ENCODE measurements at regions not wholly inside any gene's neighbourhood (a gene's known extent, or its start where the extent isn't known, plus 50 kb on each side); places are given as distances from the start of the nearest gene placed in this dataset.
A peak's percentile ranks its signal among the peaks of the same experiment; 100 is the strongest.
"Not testable (repeated sequence)": the region's sequence is repeated elsewhere in the genome, so short reads cannot be mapped to it uniquely, and the experiment has no call there.

DNA sequence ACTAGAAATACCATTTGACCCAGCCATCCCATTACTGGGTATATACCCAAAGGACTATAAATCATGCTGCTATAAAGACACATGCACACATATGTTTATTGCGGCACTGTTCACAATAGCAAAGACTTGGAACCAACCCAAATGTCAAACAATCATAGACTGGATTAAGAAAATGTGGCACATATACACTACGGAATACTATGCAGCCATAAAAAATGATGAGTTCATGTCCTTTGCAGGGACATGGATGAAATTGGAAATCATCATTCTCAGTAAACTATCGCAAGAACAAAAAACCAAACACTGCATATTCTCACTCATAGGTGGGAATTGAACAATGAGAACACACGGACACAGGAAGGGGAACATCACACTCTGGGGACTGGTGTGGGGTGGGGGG is 220.4 kb downstream of the ZNF608 start:
- DNase-seq (ENCODE audit: extremely low spot score, insufficient read length, low read depth); FAIRE-seq: not testable (repeated sequence)

DNA sequence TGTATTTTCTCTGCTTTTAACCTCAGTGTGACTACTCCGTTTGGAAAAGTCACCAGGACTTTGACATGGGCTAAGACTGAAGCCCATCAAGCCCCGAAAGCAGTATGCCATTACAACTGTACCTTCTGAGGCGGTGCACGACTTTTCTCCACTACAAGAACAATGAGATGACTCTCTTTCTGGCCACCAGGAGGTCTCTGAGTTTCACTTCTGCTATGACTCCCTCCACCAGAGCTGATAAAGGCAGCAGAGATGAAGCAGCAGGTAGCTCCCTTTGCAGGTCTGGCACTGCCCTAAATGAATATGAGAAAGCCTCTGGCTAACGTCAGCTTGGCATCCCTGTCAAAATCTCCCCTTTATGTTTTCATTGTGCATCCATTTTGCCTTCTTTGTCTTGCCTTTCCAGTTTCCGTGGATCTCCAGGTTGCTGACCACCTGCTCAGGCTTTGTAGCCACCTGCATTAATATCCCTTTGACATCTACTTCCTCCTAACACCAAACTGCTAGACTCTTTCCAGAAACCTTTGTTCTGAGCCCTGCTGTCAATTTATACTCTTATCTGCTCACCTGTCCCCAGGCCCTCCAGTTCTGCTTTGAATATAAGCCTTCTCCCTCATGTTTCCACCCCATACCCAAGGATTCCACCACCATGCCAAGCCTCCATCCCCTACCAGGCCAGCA is 221.7 kb downstream of the ZNF608 start:
- FAIRE-seq (peak; percentile 88), DNase-seq (ENCODE audit: extremely low spot score, insufficient read length, low read depth) (peak; percentile 15)

DNA sequence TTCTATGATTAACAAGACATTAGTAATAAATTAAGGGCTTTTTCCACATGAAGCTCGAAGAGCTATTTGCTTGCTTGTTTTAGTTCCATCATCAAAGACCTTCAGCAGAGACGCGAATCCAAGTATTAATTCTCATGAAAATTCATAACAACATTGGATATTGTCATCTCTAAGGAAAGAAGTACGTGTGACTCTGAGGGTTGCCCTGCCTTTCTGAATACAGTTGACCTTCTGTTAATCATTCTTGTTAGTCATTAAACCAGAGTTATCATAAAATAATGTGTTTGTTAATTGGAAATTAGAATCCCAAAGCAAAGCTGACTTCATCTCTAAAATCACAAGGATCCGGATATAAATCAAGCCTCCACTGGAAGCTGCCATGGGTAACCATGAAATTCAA is 222.5 kb downstream of the ZNF608 start:
- FAIRE-seq (no peak), DNase-seq (ENCODE audit: extremely low spot score, insufficient read length, low read depth) (no peak)

DNA sequence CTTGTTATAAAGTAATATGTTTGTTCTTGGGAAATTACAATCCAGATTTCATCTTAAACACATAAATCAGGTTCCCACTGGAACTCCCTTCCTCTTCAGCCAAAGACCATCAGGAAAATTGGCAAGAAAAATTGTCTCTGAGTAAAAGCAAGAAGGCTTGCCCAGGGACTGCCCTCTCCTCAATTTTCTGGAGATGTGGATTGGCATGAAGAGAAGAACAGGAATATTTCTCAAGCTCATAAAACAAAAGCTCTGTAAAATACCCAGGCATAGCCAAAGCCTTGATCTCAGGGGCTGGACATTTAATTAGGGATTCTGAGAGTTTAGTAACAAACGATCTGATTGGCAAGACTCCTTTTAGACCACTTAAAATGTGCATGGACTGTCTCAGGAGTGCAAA is 223.4 kb downstream of the ZNF608 start:
- no peak for DNase-seq (ENCODE audit: extremely low spot score, insufficient read length, low read depth)
- no peak for FAIRE-seq

DNA sequence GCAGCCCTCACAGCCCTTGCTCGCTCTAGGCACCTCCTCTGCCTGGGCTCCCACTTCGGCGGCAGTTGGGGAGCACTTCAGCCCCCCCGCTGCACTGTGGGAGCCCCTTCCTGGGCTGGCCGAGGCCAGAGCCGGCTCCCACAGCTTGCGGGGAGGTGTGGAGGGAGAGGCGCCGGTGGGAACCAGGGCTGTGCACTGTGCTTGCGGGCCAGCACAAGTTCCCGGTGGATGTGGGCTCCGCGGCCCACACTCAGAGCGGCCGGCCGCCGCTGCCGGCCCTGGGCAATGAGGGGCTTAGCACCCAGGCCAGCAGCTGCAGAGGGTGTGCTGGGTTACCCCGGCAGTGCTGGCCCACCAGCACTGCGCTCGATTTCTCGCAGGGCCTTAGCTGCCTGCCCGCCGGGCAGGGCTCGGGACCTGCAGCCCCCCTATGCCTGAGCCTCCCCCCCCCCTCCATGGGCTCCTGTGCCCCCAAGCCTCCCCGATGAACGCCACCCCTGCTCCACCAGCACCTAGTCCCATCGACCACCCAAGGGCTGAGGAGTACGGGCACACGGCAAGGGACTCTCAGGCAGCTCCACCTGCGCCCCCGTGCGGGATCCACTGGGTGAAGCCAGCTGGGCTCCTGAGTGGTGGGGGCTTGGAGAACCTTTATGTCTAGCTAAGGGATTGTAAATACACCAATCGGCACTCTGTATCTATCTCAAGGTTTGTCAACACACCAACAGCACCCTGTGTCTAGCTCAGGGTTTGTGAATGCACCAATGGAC is 224.8 kb downstream of the ZNF608 start:
- no peak for DNase-seq (ENCODE audit: extremely low spot score, insufficient read length, low read depth)
- no peak for FAIRE-seq

DNA sequence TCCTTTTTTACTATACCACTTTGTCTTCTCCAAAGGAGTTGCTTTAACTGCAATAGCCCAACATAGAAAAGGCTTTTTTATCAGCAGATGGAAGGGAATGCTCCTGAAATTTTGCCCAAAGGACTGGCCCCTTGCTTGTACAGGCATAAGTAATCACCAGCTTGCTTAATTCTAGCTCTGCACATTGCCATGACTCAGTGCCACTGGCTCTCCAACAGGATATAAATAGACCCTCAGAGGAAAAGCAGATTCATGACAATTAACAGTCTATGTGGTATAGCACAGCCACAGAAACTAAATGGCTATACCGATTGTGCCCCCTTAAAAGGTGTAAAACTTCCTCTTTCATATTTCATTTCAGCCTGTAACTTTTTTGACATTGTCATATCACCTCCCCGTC is 227.0 kb downstream of the ZNF608 start:
- no peak for DNase-seq (ENCODE audit: extremely low spot score, insufficient read length, low read depth)
- FAIRE-seq: peak; percentile 73

DNA sequence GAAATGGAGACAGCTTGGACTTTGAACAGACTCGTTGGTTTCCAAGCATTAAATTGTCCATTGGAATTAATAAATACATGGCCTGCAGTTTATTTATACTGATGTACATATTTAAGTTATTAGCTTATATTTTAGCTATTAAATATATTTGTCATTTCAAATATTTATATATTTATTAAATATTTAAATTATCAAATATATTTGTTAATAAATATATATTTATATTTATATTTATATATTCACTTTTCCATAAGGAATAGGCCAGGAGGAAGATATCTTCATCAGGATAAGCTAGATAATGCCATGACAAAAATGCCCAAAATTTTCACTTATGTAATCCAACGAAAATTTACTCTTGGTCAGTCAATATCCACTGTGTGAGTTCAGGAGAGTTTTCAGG is 229.9 kb downstream of the ZNF608 start:
- DNase-seq (ENCODE audit: extremely low spot score, insufficient read length, low read depth) (no peak), FAIRE-seq (no peak)

DNA sequence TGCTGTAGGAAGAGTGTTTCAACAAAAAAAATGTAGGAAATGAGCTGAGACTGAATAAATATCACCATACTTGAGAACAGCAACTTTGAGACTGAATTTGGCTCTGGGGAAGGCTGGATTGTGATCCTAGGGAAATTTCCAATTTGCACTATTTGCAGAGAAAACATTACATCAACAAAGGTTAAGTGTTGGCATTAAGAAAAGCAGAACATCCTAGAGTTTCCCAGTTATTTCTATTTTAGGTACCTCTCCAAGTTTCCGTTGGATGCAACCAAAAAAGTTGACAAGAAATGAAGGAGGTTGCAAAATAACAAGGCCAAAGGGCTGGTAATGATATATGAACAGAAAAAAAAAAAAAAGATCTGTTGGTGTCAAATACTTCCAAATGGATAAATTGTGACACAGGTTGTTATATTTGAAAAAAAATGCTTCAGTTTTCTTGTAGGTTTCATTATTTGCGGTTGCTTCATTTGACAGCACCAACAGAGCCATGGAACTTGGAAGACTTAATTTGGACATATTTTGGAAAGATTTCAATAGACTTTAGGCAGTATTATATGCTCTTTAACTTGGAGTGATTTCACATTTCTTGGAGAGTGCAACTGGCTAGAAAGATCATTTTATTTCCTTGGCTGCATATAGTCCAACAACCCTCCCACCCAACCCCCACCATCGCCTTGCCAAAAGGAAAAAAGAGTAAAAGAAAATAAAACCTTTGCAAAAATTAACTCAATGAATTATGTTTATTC is 230.8 kb downstream of the ZNF608 start:
- FAIRE-seq (no peak), DNase-seq (ENCODE audit: extremely low spot score, insufficient read length, low read depth) (no peak)

DNA sequence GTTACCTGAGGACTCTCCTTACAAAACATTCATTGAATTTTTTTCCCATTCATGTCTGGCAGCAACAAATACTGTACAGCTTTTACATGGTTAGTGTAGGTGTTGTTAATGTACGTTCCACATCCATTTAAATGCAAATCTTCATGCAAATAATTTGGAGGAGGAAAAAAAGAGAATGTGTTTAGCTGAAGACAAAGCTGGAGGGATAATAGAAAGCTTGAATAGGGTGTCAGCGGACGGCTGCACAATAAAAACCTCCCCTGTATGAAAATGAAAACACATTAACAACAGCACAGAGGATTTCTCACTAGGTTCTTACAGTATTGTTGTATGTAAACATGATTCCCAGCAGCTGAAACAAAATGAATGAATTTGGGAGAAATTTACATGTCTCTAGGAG is 231.5 kb downstream of the ZNF608 start:
- FAIRE-seq (no peak), DNase-seq (ENCODE audit: extremely low spot score, insufficient read length, low read depth) (no peak)

DNA sequence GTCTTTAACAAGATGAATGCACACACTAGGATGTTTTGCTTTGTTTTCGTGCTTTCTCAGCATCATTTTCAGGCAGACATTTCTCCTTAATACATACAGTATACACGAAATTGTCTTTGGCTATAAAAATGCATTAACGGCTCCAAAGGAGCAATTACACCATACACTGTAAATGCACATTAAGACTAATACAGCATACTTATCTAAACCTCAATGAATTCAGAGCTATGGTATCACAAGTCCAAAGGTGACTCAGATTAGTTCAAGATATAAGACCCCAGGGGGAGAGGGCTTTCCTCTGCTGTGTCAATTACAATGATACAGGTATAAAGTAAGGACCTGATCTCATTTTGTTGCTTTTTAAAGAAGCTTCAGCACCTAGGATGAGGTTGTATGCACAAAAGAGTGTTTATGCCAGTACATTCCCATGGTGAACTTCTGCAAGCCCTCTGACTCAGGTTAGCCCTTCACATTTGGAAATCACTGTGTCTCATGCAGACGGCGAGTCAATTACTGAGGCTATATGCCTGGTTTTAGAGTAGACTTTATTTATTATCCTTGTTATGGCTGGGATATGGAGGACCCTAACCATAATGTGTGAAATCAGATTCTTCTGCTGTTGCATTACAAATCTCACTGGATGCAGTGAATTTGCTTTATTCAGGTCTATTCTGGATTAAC is 233.3 kb downstream of the ZNF608 start:
- FAIRE-seq: no peak
- no peak for DNase-seq (ENCODE audit: extremely low spot score, insufficient read length, low read depth)

DNA sequence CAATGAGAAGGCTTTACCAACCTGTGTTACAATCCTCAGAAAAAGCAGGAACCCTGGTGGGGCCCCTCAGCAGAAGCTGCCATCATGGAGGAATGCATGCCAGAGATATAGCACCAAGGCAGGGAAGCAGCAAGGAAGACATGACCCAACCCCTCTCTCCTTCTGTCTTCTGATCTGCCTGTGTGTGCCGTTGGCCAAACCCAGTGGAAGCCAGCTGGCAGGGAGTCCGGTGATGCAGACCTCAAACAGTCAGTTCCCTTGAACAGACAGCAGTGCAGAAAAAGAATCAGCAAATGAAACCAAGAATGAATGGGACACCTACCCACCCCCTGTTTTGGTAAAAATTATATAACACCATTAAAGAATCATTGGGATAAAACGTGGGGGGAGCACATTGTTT is 234.2 kb downstream of the ZNF608 start:
- DNase-seq (ENCODE audit: extremely low spot score, insufficient read length, low read depth) (no peak), FAIRE-seq (no peak)

DNA sequence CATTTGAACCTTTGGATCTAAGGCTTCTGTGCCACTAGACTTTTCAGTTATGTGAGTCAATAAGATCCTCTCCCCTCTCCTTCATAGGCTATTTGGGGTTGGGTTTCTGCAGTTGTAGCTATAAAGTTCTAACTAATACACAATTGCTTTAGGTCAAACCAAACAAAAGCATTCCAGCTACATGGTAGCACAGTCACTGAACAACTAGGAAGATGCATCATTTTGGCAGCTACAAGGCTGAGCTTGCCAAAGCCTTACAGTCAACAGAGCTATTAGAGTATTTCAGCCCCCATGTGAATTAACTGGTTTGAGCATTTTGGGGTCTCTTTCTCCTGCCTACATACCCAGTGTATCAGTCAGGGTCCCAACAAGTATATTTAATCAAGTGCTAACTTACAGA is 234.6 kb downstream of the ZNF608 start:
- no peak for DNase-seq (ENCODE audit: extremely low spot score, insufficient read length, low read depth)
- FAIRE-seq: no peak

DNA sequence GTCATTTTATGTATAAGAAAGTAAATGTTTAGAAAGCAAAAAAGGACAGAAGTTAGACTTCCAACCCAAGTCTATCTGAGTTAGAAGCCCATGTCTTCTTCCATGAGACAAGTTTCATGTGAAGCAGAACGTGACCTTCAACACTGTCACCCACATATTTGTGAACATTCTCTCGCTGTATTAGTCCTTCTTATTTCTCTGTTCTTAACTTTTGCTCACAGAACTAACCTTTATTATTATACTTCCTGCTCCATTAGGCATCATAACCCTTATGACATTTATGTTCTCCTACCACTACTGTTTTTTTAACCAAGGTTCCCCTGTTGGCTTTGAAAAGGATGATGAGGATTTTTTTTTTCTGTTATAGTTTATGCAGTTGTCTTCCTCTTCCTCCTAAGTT is 238.8 kb downstream of the ZNF608 start:
- no peak for FAIRE-seq
- no peak for DNase-seq (ENCODE audit: extremely low spot score, insufficient read length, low read depth)

DNA sequence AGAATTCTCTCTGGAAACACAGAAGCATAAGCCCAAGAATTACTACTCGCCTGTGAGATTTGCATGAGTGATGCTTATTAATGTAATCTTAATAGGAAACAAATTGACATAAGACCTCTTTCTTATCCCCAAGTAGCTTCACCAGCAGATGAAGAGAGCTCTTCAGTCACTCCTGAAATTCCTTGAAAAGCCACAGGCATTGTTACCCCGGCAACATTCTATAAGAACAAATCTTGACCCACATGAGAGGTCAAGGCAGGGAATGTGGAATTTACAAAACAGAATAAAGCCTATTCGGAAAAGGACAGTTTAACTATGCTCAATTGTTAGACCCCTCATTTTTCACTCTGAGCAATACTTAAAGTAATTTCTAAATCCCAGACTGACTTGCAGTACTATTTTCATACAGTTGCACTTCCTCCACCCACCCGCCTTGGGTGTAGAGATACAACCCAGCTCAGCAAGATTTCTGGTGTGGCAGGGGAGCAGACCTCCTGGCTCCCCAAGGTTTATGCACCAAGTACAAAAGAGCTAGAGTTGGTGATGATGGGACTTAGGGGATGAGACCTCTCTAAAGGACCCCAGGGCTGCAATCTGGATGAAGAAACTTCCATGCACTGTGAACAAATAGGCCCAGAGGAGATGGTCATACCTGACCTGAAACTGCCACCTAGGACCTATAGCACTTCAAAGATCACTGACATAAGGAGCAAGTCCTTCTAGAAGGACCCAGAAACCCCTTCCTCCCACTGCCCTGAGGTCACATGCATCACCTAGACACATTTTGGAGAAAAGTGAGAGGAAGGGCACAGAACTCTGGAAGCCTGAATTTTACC is 242.1 kb downstream of the ZNF608 start:
- peak; percentile 39 for FAIRE-seq
- no peak for DNase-seq (ENCODE audit: extremely low spot score, insufficient read length, low read depth)

DNA sequence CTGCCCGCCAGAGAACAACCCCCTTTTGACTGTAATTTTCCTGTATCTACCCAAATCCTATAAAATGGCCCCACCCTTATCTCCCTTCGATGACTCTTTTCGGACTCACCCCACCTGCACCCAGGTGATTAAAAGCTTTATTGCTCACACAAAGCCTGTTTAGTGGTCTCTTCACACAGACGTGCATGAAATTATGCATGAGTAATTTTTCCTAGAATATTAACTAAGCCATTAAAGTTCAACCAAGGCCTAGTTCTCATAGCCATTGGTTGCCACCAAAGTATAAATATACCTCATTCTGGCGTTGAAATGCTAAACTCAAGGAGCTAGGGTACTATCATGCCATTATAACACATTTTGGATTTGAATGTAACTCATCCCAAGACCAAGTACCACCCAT is 243.9 kb downstream of the ZNF608 start:
- FAIRE-seq (no peak), DNase-seq (ENCODE audit: extremely low spot score, insufficient read length, low read depth) (no peak)

DNA sequence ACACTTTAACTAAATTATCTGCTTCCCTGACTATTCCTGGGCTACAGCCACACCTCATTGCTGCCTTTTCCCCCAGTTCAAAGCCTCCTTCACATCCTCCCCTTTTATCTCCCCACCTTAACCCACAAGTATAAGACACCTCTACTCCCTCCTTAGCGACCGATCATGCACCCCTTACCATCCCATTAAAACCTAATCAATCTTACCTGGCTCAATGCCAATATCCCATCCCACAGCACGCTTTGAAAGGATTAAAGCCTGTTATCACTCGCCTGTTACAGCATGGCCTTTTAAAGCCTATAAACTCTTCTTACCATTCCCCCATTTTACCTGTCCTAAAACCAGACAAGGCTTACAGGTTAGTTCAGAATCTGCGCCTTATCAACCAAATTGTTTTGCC is 246.6 kb downstream of the ZNF608 start:
- DNase-seq (ENCODE audit: extremely low spot score, insufficient read length, low read depth); FAIRE-seq: not testable (repeated sequence)

DNA sequence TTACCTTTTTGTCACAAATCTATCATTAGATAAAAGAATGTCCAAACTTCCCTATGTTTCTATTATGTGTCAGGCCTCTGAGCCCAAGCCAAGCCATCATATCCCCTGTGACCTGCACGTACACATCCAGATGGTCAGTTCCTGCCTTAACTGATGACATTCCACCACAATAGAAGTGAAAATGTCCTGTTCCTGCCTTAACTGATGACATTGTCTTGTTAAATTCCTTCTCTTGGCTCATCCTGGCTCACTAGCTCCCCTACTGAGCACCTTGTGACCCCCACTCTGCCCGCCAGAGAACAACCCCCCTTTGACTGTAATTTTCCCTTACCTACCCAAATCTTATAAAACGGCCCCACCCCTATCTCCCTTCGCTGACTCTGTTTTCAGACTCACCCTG is 249.5 kb downstream of the ZNF608 start:
- not testable (repeated sequence) for FAIRE-seq

DNA sequence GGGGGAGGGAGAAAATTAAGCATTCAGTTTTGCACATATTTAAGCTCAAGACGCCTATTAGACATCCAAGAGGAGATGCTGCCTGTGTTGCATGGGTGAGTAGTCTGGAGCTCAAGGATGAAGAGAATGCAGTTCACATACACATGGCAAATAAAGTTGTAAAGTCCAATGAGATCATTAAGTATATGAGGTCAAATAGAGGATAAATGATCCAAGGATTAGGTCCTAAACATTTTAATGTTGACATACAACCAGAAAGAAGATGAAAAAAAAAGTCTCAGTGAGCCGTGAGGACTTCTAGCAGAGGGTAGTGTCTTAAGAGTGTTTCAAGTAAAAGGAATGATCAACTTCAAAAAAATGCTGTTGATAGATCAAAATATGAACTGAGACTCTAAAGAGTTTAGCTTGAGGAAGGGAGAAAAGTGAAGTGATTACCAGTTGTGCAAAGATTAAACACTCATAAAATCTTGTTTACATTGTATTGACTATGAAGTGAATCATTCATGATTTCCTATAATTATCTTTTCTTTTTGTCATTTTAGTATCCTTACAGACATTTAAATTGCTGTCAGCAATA is 251.8 kb downstream of the ZNF608 start:
- FAIRE-seq (no peak), DNase-seq (ENCODE audit: extremely low spot score, insufficient read length, low read depth) (no peak)

More for the DNA sequence above, 249.5 kb downstream of the ZNF608 start:
- DNase-seq (ENCODE audit: extremely low spot score, insufficient read length, low read depth): not testable (repeated sequence)

Measured in GM18507 (cell line).